Erythroblast (primary cell): ENCODE measurements at regions not wholly inside any gene's neighbourhood (a gene's known extent, or its start where the extent isn't known, plus 50 kb on each side); places are given as distances from the start of the nearest gene placed in this dataset.

Experiments
- GATA1 ChIP-seq: IDR thresholded peaks from 2 replicates; pipeline ENCODE4 v1.6.1; 2011; ENCODE audit warnings: low read depth, mild to moderate bottlenecking, control low read depth, low read length, moderate library complexity
- POLR2A ChIP-seq: IDR thresholded peaks from 2 replicates; pipeline ENCODE4 v1.6.1; 2011; ENCODE audit warnings: mild to moderate bottlenecking, low read length

DNA sequence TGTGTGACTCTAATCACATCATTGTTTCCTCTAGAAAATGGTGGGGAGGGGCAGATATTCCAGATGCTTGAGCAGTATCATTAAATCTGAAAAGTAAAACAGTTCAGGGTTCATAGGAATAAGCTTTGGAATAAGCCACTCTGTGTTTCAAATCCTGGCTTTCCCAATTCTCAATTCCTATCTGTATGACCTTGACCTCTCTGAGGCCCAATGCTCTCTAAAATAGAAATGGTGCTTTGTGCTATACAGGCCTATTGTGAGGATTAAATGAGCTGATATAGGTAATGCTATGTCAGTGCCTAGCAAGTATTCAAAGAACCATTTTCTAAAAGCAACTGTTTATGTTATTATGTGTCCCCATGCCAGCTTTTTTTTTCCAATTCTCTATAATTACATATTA lies 209.0 kb upstream of the PRSS16 start:
- TF ChIP-seq POLR2A (no peak), GATA1 (no peak)
